Caco-2 (cell line): ENCODE measurements at regions not wholly inside any gene's neighbourhood (a gene's known extent, or its start where the extent isn't known, plus 50 kb on each side); places are given as distances from the start of the nearest gene placed in this dataset.

Experiments used
- BruUV-seq: library from RNA; stranded (reverse); fragments of 400-500 nt; replicated peaks from 2 replicates; lab custom pipeline; 2021; lab: Mats Ljungman, UMichigan
- CTCF ChIA-PET: fragments of 300-600 bp; sonication (Branson Sonifier 250); formaldehyde crosslinking; loops from one replicate; lab custom pipeline; 2022; ENCODE audit warnings: antibody characterized with exemption; lab: Charles Lee
- POLR2A ChIA-PET: fragments of 300-600 bp; sonication (Branson Sonifier 250); formaldehyde crosslinking; loops from one replicate; lab custom pipeline; 2022; ENCODE audit warnings: antibody characterized with exemption; lab: Charles Lee
- DNase-seq, 2 experiments: peaks; one replicate each; pipeline versions ENCODE4 v3.0.0 to v3.0.0-alpha.2; 2020 to 2022
- H3K27me3 ChIP-seq: replicated peaks from 2 replicates; pipeline ENCODE4 v1.6.0; 2011; ENCODE audit warnings: low read length; ENCODE audit not compliant: control insufficient read depth, insufficient read depth
- H3K36me3 ChIP-seq: 2 replicates; pipeline ENCODE4 v1.5.1; 2011; ENCODE audit warnings: low read length; ENCODE audit not compliant: control insufficient read depth, insufficient read depth
- H3K4me1 ChIP-seq: fragments of 250-450 bp; sonication (Bioruptor Pico); 2 replicates; pipeline ENCODE4 v1.5.1; 2020; ENCODE audit warnings: mild to moderate bottlenecking
- H3K4me3 ChIP-seq: 2 replicates; pipeline ENCODE4 v1.5.1; 2011; ENCODE audit warnings: low read depth, mild to moderate bottlenecking, control low read depth, low read length
- H3K9me3 ChIP-seq: fragments of 250-450 bp; sonication (Bioruptor Pico); 2 replicates; pipeline ENCODE4 v1.5.1; 2020; ENCODE audit warnings: mild to moderate bottlenecking, moderate library complexity
- H3K27ac Mint-ChIP-seq: one replicate; pipeline ENCODE4 v1.8.0; 2022; ENCODE audit warnings: mixed read lengths; ENCODE audit not compliant: unreplicated experiment
- H3K27me3 Mint-ChIP-seq: one replicate; pipeline ENCODE4 v1.8.0; 2022; ENCODE audit warnings: mixed read lengths; ENCODE audit not compliant: insufficient read depth, unreplicated experiment
- H3K36me3 Mint-ChIP-seq: one replicate; pipeline ENCODE4 v1.8.0; 2022; ENCODE audit warnings: mild to moderate bottlenecking, mixed read lengths; ENCODE audit not compliant: insufficient read depth, unreplicated experiment
- H3K4me1 Mint-ChIP-seq: one replicate; pipeline ENCODE4 v1.8.0; 2022; ENCODE audit warnings: low read depth, mixed read lengths; ENCODE audit not compliant: unreplicated experiment
- H3K4me3 Mint-ChIP-seq: one replicate; pipeline ENCODE4 v1.8.0; 2022; ENCODE audit warnings: mild to moderate bottlenecking, moderate library complexity, mixed read lengths; ENCODE audit not compliant: unreplicated experiment
- H3K9me3 Mint-ChIP-seq: one replicate; pipeline ENCODE4 v1.8.0; 2022; ENCODE audit warnings: mixed read lengths; ENCODE audit not compliant: unreplicated experiment
- CTCF ChIP-seq, 2 experiments: fragments of 200-600 bp in 1 of 2; IDR thresholded peaks; 1 replicate in 1 of 2; 2 replicates in 1 of 2; pipeline versions ENCODE4 v1.5.1 to v1.8.0; 2011 to 2022; ENCODE audit warnings: antibody characterized with exemption in 1 of 2, control low read depth in 1 of 2, inconsistent platforms in 1 of 2, low read depth in 1 of 2, low read length in 1 of 2, mild to moderate bottlenecking in 1 of 2, moderate library complexity in 1 of 2; ENCODE audit not compliant: insufficient read depth in 1 of 2, severe bottlenecking in 1 of 2, unreplicated experiment in 1 of 2
- intact Hi-C: fragments of 100-400 bp; cut with micrococcal nuclease; formaldehyde crosslinking; loops from one replicate; pipeline ENCODE4 v1.10.0; 2022; ENCODE audit not compliant: unreplicated experiment

DNA sequence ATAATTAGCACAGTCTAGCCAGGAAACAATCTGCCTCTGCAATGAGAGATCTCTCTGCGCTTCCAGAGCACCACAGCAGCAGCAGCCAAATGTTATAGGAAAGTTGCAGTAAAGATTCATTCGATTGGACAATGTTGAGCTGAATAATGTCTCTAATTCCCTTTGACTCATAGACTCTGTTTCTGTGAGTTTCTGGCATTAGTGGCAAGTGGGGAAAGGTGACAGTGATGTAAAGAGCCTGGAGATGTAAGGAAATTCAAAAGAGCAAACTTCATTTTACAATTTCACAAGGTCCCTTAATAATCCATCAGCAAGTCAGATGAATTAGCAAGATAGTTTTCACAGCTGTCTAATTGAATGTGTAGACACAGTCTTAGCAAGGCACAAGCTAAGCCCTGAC is 184.4 kb downstream of the VEGFC start:
- TF ChIP-seq CTCF (IDR thresholded peaks at IDR 0.05; ENCODE audit: insufficient read depth in 1 of 2, low read depth in 1 of 2, low read length in 1 of 2, severe bottlenecking in 1 of 2, unreplicated experiment in 1 of 2) = no peak
- H3K4me1 ChIP-seq = no peaks in the 10 kb centered on the region
- no TSS peak for BruUV-seq
- ChIA-PET CTCF (no interaction called here), POLR2A (no interaction called here)
- no peaks in the 10 kb centered on the region for H3K9me3 ChIP-seq
- no peak for DNase-seq
- Mint-ChIP-seq H3K9me3 (no peaks in the 10 kb centered on the region), H3K4me3 (no peak overlapping the region), H3K27me3 (peaks cover 3% of the 10 kb centered on the region), H3K36me3 (no peaks in the 10 kb centered on the region), H3K4me1 (no peaks in the 10 kb centered on the region), H3K27ac (no peak overlapping the region)
- no peaks in the 10 kb centered on the region for H3K36me3 ChIP-seq
- intact Hi-C loops = no loop called here
- no peaks in the 10 kb centered on the region for H3K27me3 ChIP-seq
- no peak overlapping the region for H3K4me3 ChIP-seq

- CTCF ChIA-PET = no interaction called here
- no peaks in the 10 kb centered on the region for H3K36me3 ChIP-seq
- Mint-ChIP-seq H3K4me1 (no peaks in the 10 kb centered on the region), H3K4me3 (no peak overlapping the region), H3K9me3 (no peaks in the 10 kb centered on the region), H3K27ac (no peak overlapping the region), H3K27me3 (peaks cover under 1% of the 10 kb centered on the region), H3K36me3 (no peaks in the 10 kb centered on the region)
- no peak overlapping the region for H3K4me3 ChIP-seq
- H3K4me1 ChIP-seq = no peaks in the 10 kb centered on the region
- H3K9me3 ChIP-seq = no peaks in the 10 kb centered on the region
- no peak for TF ChIP-seq CTCF (IDR thresholded peaks at IDR 0.05; ENCODE audit: insufficient read depth in 1 of 2, low read depth in 1 of 2, low read length in 1 of 2, severe bottlenecking in 1 of 2, unreplicated experiment in 1 of 2)
- no peaks in the 10 kb centered on the region for H3K27me3 ChIP-seq
- POLR2A ChIA-PET = no interaction called here
- DNase-seq = no peak
- BruUV-seq = no TSS peak
- intact Hi-C loops = no loop called here
These were observed 182.1 kb downstream of the VEGFC start for GRCh38 chr4:176610594-176610993.

DNA sequence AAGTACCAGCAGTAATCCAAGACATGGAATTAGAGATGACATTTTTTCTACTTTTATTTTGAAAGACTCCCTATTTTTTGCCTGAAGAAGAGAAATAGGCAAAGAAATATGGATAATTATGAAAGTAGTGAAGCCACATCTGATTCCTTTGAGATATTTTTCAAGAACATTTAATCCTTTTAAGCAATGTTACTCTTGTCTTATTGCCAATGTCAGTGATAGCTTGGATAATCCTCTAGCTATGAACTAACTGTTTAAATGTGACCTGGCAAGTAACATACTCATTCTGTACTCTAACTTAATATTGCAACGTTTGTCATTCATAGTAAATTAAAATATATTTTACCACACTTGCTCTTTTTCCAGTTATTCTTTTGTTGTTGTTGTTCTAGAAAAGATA is 181.3 kb downstream of the VEGFC start:
- POLR2A ChIA-PET = no interaction called here
- H3K27me3 Mint-ChIP-seq = no peaks in the 10 kb centered on the region

More for the DNA sequence above, 181.3 kb downstream of the VEGFC start:
- H3K4me1 Mint-ChIP-seq = no peaks in the 10 kb centered on the region
- CTCF ChIA-PET = no interaction called here
- TF ChIP-seq CTCF (IDR thresholded peaks at IDR 0.05; ENCODE audit: insufficient read depth in 1 of 2, low read depth in 1 of 2, low read length in 1 of 2, severe bottlenecking in 1 of 2, unreplicated experiment in 1 of 2) = no peak
- no peaks in the 10 kb centered on the region for H3K9me3 Mint-ChIP-seq
- no peaks in the 10 kb centered on the region for H3K9me3 ChIP-seq
- no peaks in the 10 kb centered on the region for H3K36me3 Mint-ChIP-seq
- no peaks in the 10 kb centered on the region for H3K36me3 ChIP-seq
- no peaks in the 10 kb centered on the region for H3K27me3 ChIP-seq
- no peak overlapping the region for H3K4me3 ChIP-seq
- H3K4me1 ChIP-seq = no peaks in the 10 kb centered on the region
- no peak overlapping the region for H3K27ac Mint-ChIP-seq
- no peak for DNase-seq
- no TSS peak for BruUV-seq
- H3K4me3 Mint-ChIP-seq = no peak overlapping the region
- intact Hi-C loops = no loop called here
